Kidney tubule cell (primary cell): ENCODE measurements at regions not wholly inside any gene's neighbourhood (a gene's known extent, or its start where the extent isn't known, plus 50 kb on each side); places are given as distances from the start of the nearest gene placed in this dataset.

Experiments used
- DNase-seq: peaks from one replicate; pipeline ENCODE4 v3.0.0-alpha.2; 2018; ENCODE audit warnings: low spot score

GRCh38 chr9:13330396-13331004, 51.0 kb upstream of the MPDZ start:
- no peak for DNase-seq
